HUES6 (cell line): ENCODE measurements at regions not wholly inside any gene's neighbourhood (a gene's known extent, or its start where the extent isn't known, plus 50 kb on each side); places are given as distances from the start of the nearest gene placed in this dataset.
"Not testable (repeated sequence)": the region's sequence is repeated elsewhere in the genome, so short reads cannot be mapped to it uniquely, and the experiment has no call there.

ENCODE experiments used
- H3K27ac ChIP-seq: 2 replicates; pipeline ENCODE4 v1.7.0; 2013; ENCODE audit warnings: low read depth, mild to moderate bottlenecking, low read length, inconsistent platforms
- H3K27me3 ChIP-seq: 2 replicates; pipeline ENCODE4 v1.6.1; 2013; ENCODE audit warnings: low read length; ENCODE audit not compliant: control insufficient read depth, insufficient read depth
- H3K36me3 ChIP-seq: 2 replicates; pipeline ENCODE4 v1.6.1; 2013; ENCODE audit warnings: low read length; ENCODE audit not compliant: control insufficient read depth, insufficient read depth
- H3K4me1 ChIP-seq: 2 replicates; pipeline ENCODE4 v1.6.1; 2013; ENCODE audit warnings: low read length; ENCODE audit not compliant: control insufficient read depth, insufficient read depth
- H3K4me3 ChIP-seq: 2 replicates; pipeline ENCODE4 v1.5.1; 2013; ENCODE audit warnings: low read depth, low read length
- H3K9ac ChIP-seq: one replicate; pipeline ENCODE4 v1.6.1; 2013; ENCODE audit warnings: mild to moderate bottlenecking, low read length
- H3K9me3 ChIP-seq: 2 replicates; pipeline ENCODE4 v1.6.1; 2013; ENCODE audit warnings: low read depth, low read length; ENCODE audit not compliant: control insufficient read depth, insufficient read depth

DNA sequence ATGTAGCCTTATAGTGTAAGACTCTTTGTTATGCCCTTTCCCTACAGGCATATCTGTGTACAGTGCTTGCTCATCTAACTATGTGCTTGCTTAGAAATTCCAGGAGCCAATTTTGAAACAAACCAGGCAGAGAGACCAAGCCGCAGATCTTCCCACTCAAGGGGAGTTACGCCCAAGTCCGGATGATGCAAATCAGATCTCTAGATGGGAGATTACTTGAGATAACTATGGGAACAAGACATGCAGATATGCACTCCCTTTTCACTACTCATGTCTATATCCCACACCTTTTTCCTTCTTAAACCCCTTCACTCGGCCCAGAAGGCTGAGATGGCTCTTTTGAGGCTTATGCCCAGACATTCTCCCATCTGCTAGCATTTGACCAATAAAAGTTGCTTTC is 179.7 kb upstream of the ZNF658 start:
- H3K27me3 ChIP-seq, H3K36me3 ChIP-seq, H3K27ac ChIP-seq, H3K9ac ChIP-seq, H3K4me1 ChIP-seq, H3K4me3 ChIP-seq, H3K9me3 ChIP-seq: not testable (repeated sequence)

GRCh38 chr9:66727540-66727939 is 173.0 kb upstream of the ZNF658 start:
- not testable (repeated sequence) for H3K36me3 ChIP-seq, H3K4me3 ChIP-seq, H3K9me3 ChIP-seq, H3K27me3 ChIP-seq, H3K9ac ChIP-seq, H3K4me1 ChIP-seq, H3K27ac ChIP-seq

DNA sequence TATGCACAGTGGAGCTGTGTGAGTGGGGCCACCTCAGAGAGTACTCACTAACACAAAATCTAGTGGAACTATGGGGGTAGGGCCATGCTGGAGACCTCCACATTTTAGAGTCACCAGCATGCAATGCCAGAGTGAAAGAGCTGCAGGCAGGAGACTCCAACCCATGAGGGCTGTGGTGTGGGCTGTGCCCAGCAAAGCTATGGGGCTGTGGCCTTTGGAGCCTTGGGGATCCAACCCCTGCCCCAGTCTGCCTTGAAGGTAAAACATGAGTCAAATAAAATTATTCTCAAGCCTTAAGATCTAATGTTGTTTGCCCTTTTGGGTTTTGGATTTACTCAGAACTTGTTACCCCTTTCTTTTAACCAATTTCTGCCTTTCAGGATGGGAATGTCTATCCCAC is 163.8 kb upstream of the ZNF658 start:
- H3K27me3 ChIP-seq, H3K9ac ChIP-seq, H3K36me3 ChIP-seq, H3K4me3 ChIP-seq, H3K27ac ChIP-seq, H3K4me1 ChIP-seq, H3K9me3 ChIP-seq: not testable (repeated sequence)

GRCh38 chr9:66738418-66738817 is 162.1 kb upstream of the ZNF658 start:
- H3K27ac ChIP-seq, H3K9me3 ChIP-seq, H3K4me1 ChIP-seq, H3K4me3 ChIP-seq, H3K36me3 ChIP-seq, H3K27me3 ChIP-seq, H3K9ac ChIP-seq: not testable (repeated sequence)

DNA sequence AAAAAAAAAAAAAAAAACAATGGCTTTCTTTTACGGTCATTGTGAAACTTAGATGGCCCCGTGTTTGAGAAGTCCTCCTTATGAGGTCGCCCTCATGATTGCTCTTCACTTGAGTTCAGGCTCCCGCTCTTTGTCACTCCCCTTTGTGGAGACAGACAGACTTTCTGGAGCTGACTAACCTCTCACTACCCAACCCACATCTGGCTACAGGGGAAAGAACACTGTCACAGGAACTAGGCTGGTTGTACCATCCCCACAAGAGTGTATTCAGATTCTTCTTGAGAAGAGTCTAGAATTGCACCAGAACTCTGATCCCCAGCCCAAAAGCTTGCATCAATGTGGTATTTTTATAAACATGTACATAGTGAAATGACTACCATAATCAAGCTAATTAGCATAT is 160.4 kb upstream of the ZNF658 start:
- H3K9me3 ChIP-seq, H3K27me3 ChIP-seq, H3K4me1 ChIP-seq, H3K27ac ChIP-seq, H3K9ac ChIP-seq, H3K4me3 ChIP-seq, H3K36me3 ChIP-seq: not testable (repeated sequence)

GRCh38 chr9:66745846-66746245 is 154.7 kb upstream of the ZNF658 start:
- not testable (repeated sequence) for H3K9me3 ChIP-seq, H3K4me1 ChIP-seq, H3K36me3 ChIP-seq, H3K9ac ChIP-seq, H3K4me3 ChIP-seq, H3K27ac ChIP-seq, H3K27me3 ChIP-seq

DNA sequence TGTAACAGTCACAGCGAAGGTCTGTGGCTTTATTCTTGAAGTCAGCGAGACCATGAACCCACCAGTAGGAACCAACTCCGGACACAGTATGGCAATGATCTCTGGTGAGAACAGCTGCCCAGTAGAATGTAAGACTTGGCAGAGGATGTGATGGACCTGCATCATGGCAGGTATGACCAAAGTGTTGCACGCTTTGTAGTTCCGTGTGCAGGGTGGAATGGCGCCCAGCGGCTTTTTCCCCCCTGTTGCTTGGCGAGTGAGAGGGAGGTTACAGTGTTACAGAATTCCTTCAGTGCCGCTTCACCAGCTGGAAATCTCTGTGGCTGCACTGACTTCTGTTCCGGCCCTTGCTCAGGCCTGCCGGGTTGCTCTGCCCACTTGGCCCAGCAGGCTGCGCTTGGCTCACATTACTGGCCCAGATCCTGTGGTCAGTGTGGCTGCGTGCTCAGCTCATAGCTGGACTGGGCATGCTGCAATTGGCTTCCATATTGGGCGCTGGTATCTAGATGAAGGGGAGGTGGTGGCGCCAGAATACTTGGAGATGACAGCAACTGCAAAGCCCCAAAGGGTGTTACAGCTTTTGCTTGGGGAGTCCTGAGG is 148.1 kb upstream of the ZNF658 start:
- not testable (repeated sequence) for H3K36me3 ChIP-seq, H3K4me3 ChIP-seq, H3K4me1 ChIP-seq, H3K27me3 ChIP-seq, H3K27ac ChIP-seq, H3K9ac ChIP-seq, H3K9me3 ChIP-seq

DNA sequence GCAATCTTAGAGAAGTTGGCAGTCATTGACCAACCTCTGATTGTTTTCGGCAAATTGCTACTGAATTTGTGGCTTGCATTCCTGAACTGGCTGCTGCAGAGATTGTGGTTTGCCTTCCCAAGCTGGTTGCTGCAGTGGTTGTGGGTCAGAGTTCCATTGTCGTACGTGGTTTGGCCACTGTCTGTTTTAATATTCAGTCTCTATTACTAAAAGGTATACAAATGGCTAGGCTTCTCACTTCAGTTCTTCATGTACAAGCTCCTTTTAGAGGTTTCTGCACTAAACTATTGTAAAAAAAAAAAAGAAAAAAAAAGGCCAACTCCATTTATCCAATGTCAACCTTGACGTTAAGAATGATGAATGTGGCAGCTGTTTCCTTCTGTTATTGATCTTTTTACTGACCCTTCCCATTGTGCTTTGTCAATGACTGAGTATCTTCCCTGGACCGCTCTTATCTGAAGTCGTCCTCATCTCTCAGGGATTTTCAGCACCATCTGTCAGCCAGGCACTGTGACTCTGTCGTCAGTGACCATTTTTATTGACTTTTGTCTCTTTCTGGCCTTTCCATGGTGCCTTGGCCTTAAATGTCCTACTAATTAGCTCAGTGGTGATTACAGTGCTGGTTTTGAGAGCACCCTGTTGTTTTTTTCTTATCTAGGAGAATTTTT is 140.6 kb upstream of the ZNF658 start:
- not testable (repeated sequence) for H3K9me3 ChIP-seq, H3K27ac ChIP-seq, H3K9ac ChIP-seq, H3K27me3 ChIP-seq, H3K4me3 ChIP-seq, H3K4me1 ChIP-seq, H3K36me3 ChIP-seq

DNA sequence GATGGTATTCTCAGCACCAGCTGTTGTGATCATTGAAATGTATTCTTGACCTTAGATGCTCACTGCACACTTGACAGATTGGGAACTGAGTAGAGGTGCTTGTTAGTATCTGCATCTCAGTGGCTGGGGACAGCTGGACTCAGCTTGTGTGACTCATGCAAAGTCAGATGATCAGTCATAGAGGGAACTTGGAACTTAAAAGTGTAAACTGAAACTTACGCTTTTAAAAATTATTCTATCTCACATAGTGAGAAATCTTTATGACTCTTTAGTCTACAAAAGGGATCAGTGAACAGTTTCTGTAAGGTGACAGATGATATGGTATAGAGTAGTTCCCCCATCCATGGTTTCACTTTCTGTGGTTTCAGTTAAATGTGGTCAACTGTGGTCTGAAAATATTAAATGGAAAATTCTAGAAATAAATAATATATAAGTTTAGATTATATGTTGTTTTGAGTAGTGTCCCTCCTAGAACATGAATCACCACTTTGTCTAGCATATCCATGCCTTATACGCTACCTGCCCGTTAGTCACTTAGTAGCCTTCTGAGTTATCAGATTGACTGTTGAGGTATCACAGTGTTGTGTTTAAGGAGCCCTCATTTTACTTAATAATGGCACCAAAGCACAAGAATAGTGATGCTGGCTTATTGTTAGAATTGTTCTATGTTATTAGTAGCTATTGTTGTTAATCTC is 135.6 kb upstream of the ZNF658 start:
- not testable (repeated sequence) for H3K4me1 ChIP-seq, H3K4me3 ChIP-seq, H3K27me3 ChIP-seq, H3K27ac ChIP-seq, H3K9ac ChIP-seq, H3K9me3 ChIP-seq, H3K36me3 ChIP-seq

DNA sequence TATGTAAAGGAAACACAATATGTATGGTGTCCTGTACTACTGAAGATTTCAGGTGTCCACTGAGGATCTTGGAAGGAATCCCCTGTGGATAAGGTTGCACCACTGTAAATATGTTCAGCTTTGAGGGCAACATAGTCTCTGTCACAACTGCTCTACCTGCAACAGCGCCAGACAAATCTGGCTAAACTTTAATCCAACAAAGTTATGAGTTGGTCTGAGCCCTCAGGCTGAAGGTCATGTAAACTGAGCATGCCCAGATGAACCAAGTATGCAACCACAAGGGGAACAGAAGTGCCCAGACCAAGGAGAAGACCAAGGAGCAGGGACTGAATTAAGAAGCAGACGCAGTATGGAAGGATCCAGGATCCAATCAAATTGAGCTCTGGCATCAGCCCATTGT is 135.0 kb upstream of the ZNF658 start:
- H3K4me3 ChIP-seq, H3K9ac ChIP-seq, H3K4me1 ChIP-seq, H3K27me3 ChIP-seq, H3K27ac ChIP-seq, H3K9me3 ChIP-seq, H3K36me3 ChIP-seq: not testable (repeated sequence)

- not testable (repeated sequence) for H3K4me3 ChIP-seq, H3K9ac ChIP-seq, H3K4me1 ChIP-seq
Observed at GRCh38 chr9:66771504-66771903, 129.0 kb upstream of the ZNF658 start.

More at GRCh38 chr9:66771504-66771903, 129.0 kb upstream of the ZNF658 start:
- H3K27me3 ChIP-seq, H3K27ac ChIP-seq, H3K9me3 ChIP-seq, H3K36me3 ChIP-seq: not testable (repeated sequence)
